H9 (cell line): ENCODE measurements at regions not wholly inside any gene's neighbourhood (a gene's known extent, or its start where the extent isn't known, plus 50 kb on each side); places are given as distances from the start of the nearest gene placed in this dataset.

ENCODE experiments used
- DNase-seq: peaks from one replicate; pipeline ENCODE4 v3.0.0-alpha.2; 2017
- H2AFZ ChIP-seq: one replicate; pipeline ENCODE4 v1.6.1; 2013; ENCODE audit warnings: mild to moderate bottlenecking, low read length, control low read depth, moderate library complexity
- H2AK5ac ChIP-seq: 2 replicates; pipeline ENCODE4 v1.6.1; 2013; ENCODE audit warnings: low read length, control low read depth, mixed read lengths; ENCODE audit not compliant: insufficient read length
- H2BK120ac ChIP-seq: one replicate; pipeline ENCODE4 v1.6.1; 2013; ENCODE audit warnings: low read depth, mild to moderate bottlenecking, low read length, control low read depth, inconsistent platforms; ENCODE audit not compliant: poor library complexity, severe bottlenecking
- H2BK12ac ChIP-seq: 2 replicates; pipeline ENCODE4 v1.6.1; 2013; ENCODE audit warnings: low read length, control low read depth, mixed read lengths, low read depth; ENCODE audit not compliant: insufficient read length
- H2BK15ac ChIP-seq: 2 replicates; pipeline ENCODE4 v1.6.1; 2013; ENCODE audit warnings: low read depth, low read length, control low read depth
- H2BK20ac ChIP-seq: one replicate; pipeline ENCODE4 v1.6.1; 2013; ENCODE audit warnings: low read depth, mild to moderate bottlenecking, low read length, control low read depth, inconsistent platforms; ENCODE audit not compliant: poor library complexity, severe bottlenecking
- H2BK5ac ChIP-seq: 2 replicates; pipeline ENCODE4 v1.6.1; 2013; ENCODE audit warnings: low read length, control low read depth, mixed read lengths; ENCODE audit not compliant: insufficient read length
- H3K14ac ChIP-seq: 2 replicates; pipeline ENCODE4 v1.6.1; 2013; ENCODE audit warnings: low read length, control low read depth; ENCODE audit not compliant: insufficient read depth
- H3K18ac ChIP-seq: 2 replicates; pipeline ENCODE4 v1.6.1; 2013; ENCODE audit warnings: low read depth, mild to moderate bottlenecking, mixed read lengths, low read length, control low read depth; ENCODE audit not compliant: insufficient read length
- H3K23ac ChIP-seq: 2 replicates; pipeline ENCODE4 v1.6.1; 2013; ENCODE audit warnings: low read length, control low read depth, mixed read lengths, low read depth; ENCODE audit not compliant: insufficient read length
- H3K23me2 ChIP-seq: 2 replicates; pipeline ENCODE4 v1.6.1; 2013; ENCODE audit warnings: low read depth, mild to moderate bottlenecking, mixed read lengths, low read length, control low read depth; ENCODE audit not compliant: insufficient read length, poor library complexity, severe bottlenecking
- H3K27ac ChIP-seq: 2 replicates; pipeline ENCODE4 v1.5.1; 2013; ENCODE audit warnings: low read length, control low read depth, mixed read lengths, low read depth; ENCODE audit not compliant: insufficient read length
- H3K27me3 ChIP-seq: 2 replicates; pipeline ENCODE4 v1.6.1; 2013; ENCODE audit warnings: low read length, control low read depth, inconsistent platforms; ENCODE audit not compliant: insufficient read depth
- H3K4ac ChIP-seq: 2 replicates; pipeline ENCODE4 v1.6.1; 2013; ENCODE audit warnings: low read depth, mild to moderate bottlenecking, control low read depth, inconsistent platforms, low read length, moderate library complexity
- H3K4me1 ChIP-seq: 2 replicates; pipeline ENCODE4 v1.6.1; 2013; ENCODE audit warnings: low read length, control low read depth, inconsistent platforms; ENCODE audit not compliant: insufficient read depth
- H3K4me2 ChIP-seq: 2 replicates; pipeline ENCODE4 v1.6.1; 2013; ENCODE audit warnings: low read length, control low read depth, mixed read lengths; ENCODE audit not compliant: insufficient read length, insufficient read depth
- H3K56ac ChIP-seq: 2 replicates; pipeline ENCODE4 v1.6.1; 2013; ENCODE audit warnings: low read depth, mild to moderate bottlenecking, mixed read lengths, low read length, control low read depth; ENCODE audit not compliant: insufficient read length
- H3K79me1 ChIP-seq: 2 replicates; pipeline ENCODE4 v1.6.1; 2013; ENCODE audit warnings: low read depth, mild to moderate bottlenecking, moderate library complexity, low read length, control low read depth, inconsistent platforms; ENCODE audit not compliant: insufficient read depth, poor library complexity, severe bottlenecking
- H3K79me2 ChIP-seq: 2 replicates; pipeline ENCODE4 v1.6.1; 2013; ENCODE audit warnings: low read length, control low read depth, inconsistent platforms; ENCODE audit not compliant: insufficient read depth
- H3K9ac ChIP-seq: 2 replicates; pipeline ENCODE4 v1.6.1; 2013; ENCODE audit warnings: low read length, control low read depth, mixed read lengths; ENCODE audit not compliant: insufficient read length; ENCODE audit errors: extremely low read depth
- H3K9me3 ChIP-seq: one replicate; pipeline ENCODE4 v1.6.1; 2013; ENCODE audit warnings: low read depth, low read length, inconsistent platforms; ENCODE audit not compliant: control insufficient read depth
- H3T11ph ChIP-seq: one replicate; pipeline ENCODE4 v1.6.1; 2013; ENCODE audit warnings: mild to moderate bottlenecking, low read length, control low read depth, inconsistent platforms
- H4K20me1 ChIP-seq: one replicate; pipeline ENCODE4 v1.6.1; 2013; ENCODE audit not compliant: control insufficient read depth, insufficient read length, insufficient read depth
- H4K5ac ChIP-seq: 2 replicates; pipeline ENCODE4 v1.6.1; 2013; ENCODE audit warnings: low read depth, mild to moderate bottlenecking, mixed read lengths, low read length, control low read depth; ENCODE audit not compliant: insufficient read length
- H4K8ac ChIP-seq: replicated peaks from 2 replicates; pipeline ENCODE4 v1.6.1; 2013; ENCODE audit warnings: low read length, control low read depth, mixed read lengths, low read depth; ENCODE audit not compliant: insufficient read length
- H4K91ac ChIP-seq: 2 replicates; pipeline ENCODE4 v1.6.1; 2013; ENCODE audit warnings: low read depth, mild to moderate bottlenecking, moderate library complexity, mixed read lengths, low read length, control low read depth; ENCODE audit not compliant: insufficient read length
- H3K27ac Mint-ChIP-seq, 3 experiments: 2 replicates in 2 of 3; 3 replicates in 1 of 3; pipeline ENCODE4 v1.8.0; 2020 to 2021; ENCODE audit warnings: mixed read lengths in 3 of 3, mild to moderate bottlenecking in 1 of 3, moderate library complexity in 1 of 3
- H3K27me3 Mint-ChIP-seq: 2 replicates; pipeline ENCODE4 v1.8.0; 2021; ENCODE audit warnings: low read depth, mild to moderate bottlenecking, moderate library complexity, mixed read lengths
- H3K36me3 Mint-ChIP-seq, 3 experiments: 2 replicates in 2 of 3; 3 replicates in 1 of 3; pipeline ENCODE4 v1.8.0; 2020 to 2021; ENCODE audit warnings: low read depth in 3 of 3, mixed read lengths in 3 of 3; ENCODE audit not compliant: insufficient read depth in 1 of 3
- H3K4me1 Mint-ChIP-seq, 2 experiments: 2 replicates each; pipeline ENCODE4 v1.8.0; 2020; ENCODE audit warnings: mixed read lengths in 2 of 2
- H3K4me3 Mint-ChIP-seq, 2 experiments: 2 replicates in 1 of 2; 3 replicates in 1 of 2; pipeline ENCODE4 v1.8.0; 2020 to 2021; ENCODE audit warnings: mild to moderate bottlenecking in 2 of 2, mixed read lengths in 2 of 2, moderate library complexity in 1 of 2
- H3K9me3 Mint-ChIP-seq, 2 experiments: 2 replicates in 1 of 2; 3 replicates in 1 of 2; pipeline ENCODE4 v1.8.0; 2020; ENCODE audit warnings: mild to moderate bottlenecking in 2 of 2, mixed read lengths in 2 of 2, moderate library complexity in 1 of 2
- CTCF ChIP-seq: fragments of 200-600 bp; sonication (generic); conservative IDR thresholded peaks from 3 replicates; pipeline ENCODE4 v1.8.0; 2021; ENCODE audit warnings: antibody characterized with exemption, mild to moderate bottlenecking
- WGBS: extraction: QIAGEN DNeasy Blood & Tissue Kit; methylation state at CpG from one replicate; pipeline ENCODE4 v1.1.7; 2013; ENCODE audit warnings: missing lambda C conversion rate, low lambda C conversion rate, mixed read lengths; ENCODE audit not compliant: insufficient read length; ENCODE audit errors: extremely low coverage; 5-methylcytosine and 5-hydroxymethylcytosine counted together

GRCh38 chr4:124188595-124188994 is 523.9 kb downstream of the ANKRD50 start:
- Histone ChIP-seq H3K27ac (no peak overlapping the region), H3K79me2 (no peaks in the 10 kb centered on the region), H2AFZ (no peak overlapping the region), H4K20me1 (no peaks in the 10 kb centered on the region), H2BK15ac (no peak overlapping the region), H3K79me1 (no peaks in the 10 kb centered on the region), H3K18ac (no peak overlapping the region), H2BK5ac (no peak overlapping the region), H2BK120ac (no peak overlapping the region), H2BK20ac (no peak overlapping the region), H3K23ac (no peak overlapping the region), H3K27me3 (no peaks in the 10 kb centered on the region), H3K9me3 (no peaks in the 10 kb centered on the region), H2BK12ac (no peak overlapping the region), H3K14ac (no peak overlapping the region), H3K4ac (no peak overlapping the region), H2AK5ac (no peak overlapping the region), H4K91ac (no peak overlapping the region), H3T11ph (no peak overlapping the region), H3K4me1 (no peaks in the 10 kb centered on the region), H3K4me2 (no peak overlapping the region), H3K56ac (no peak overlapping the region), H4K8ac (no peak overlapping the region), H3K9ac (no peak overlapping the region), H3K23me2 (no peaks in the 10 kb centered on the region), H4K5ac (no peak overlapping the region)
- no peak overlapping the region for H3K4me3 Mint-ChIP-seq
- peaks cover 0 to 2% (median 0%) of the 10 kb centered on the region in 3 experiments; a peak in 3 of 7 replicates for H3K36me3 Mint-ChIP-seq
- TF ChIP-seq CTCF = no peak
- H3K4me1 Mint-ChIP-seq = peaks cover 4% of the 10 kb centered on the region in 2 experiments
- no peaks in the 10 kb centered on the region for H3K27me3 Mint-ChIP-seq
- WGBS = no CpG with 5 or more reads among the region's 2 CpGs
- H3K27ac Mint-ChIP-seq = no peak overlapping the region
- DNase-seq = no peak
- H3K9me3 Mint-ChIP-seq = peaks cover 4% of the 10 kb centered on the region in 2 experiments; a peak in 2 of 5 replicates
